ENCODE measurements at regions not wholly inside any gene's neighbourhood (a gene's known extent, or its start where the extent isn't known, plus 50 kb on each side); places are given as distances from the start of the nearest gene placed in this dataset.
"Not testable (repeated sequence)": the region's sequence is repeated elsewhere in the genome, so short reads cannot be mapped to it uniquely, and the experiment has no call there.

DNA sequence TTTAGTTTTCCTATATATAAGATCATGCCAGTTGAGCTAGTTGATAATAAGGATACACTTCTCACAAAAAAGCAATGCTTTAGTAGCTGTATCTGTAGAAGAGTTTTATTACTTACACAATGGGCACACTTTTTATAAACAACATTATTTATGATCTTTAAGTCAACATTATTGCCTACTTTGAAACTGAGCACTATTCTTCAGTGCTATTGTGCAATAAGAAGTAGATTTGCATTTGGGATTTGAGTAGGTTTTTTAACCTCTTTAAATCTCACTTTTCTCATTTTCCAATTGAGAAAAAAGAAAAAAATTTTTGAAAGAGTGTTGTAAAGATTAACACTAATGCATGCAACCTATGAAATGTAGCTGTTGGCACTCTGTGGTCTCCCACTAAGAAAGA, 1198.3 kb downstream of the GALC start:
- no peak overlapping the region for H3K27ac Mint-ChIP-seq
- ChIA-PET CTCF (no interaction called here), POLR2A (no interaction called here)
- intact Hi-C loops (cut with micrococcal nuclease), result no loop called here
- H3K27me3 Mint-ChIP-seq, result no peaks in the 10 kb centered on the region
- no peak for DNase-seq
- H3K4me1 Mint-ChIP-seq (ENCODE audit: low read depth), result no peaks in the 10 kb centered on the region
- H3K4me3 Mint-ChIP-seq, result no peak overlapping the region
- peaks cover 14% of the 10 kb centered on the region for H3K9me3 Mint-ChIP-seq
- H3K36me3 Mint-ChIP-seq, result no peaks in the 10 kb centered on the region

DNA sequence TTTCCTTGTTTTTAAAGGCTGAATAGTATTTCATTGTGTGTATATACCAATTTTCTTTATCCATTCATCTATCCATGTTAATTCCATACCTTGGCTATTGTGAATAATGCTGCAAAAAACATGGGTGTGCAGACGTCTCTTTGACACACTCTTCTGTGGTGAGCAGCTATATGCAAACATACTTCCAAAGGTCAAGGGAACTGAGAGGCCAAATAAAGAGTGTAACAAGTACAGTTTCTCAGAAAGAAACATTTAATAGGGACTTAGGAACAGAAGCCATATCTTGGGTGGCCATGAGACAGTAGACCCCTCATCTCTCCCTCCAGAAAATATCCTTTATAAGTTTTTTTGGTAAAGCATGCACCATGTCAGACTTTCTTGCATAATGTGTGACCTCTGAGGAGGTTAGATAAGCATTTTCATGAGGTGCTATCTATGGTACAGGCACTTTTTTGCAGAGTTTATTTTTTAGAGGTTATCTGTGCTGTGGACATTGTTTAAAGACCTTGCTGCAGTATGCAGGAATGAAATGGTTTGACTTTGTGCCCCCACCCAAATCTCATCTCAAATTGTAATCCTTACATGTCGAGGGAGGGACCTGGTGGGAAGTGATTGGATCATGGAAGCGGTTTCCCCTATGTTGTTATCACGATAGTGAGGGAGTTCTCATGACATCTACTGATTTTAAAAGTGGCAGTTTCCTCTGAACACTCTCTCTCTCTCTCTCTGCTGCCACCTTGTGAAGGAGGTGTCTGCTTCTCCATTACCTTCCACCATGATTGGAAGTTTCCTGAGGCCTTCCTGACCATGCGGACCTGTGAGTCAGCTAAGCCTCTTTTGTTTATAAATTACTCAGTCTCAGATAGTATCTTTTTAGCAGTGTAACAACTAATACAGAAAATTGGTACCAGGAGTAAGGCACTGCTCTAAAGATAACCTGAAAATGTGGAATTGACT, 1202.3 kb downstream of the GALC start:
- peaks cover 11% of the 10 kb centered on the region for H3K9me3 Mint-ChIP-seq
- CTCF ChIA-PET, result no interaction called here
- H3K27me3 Mint-ChIP-seq, result no peaks in the 10 kb centered on the region
- intact Hi-C loops (cut with micrococcal nuclease), result no loop called here
- H3K27ac Mint-ChIP-seq, result no peak overlapping the region
- H3K4me3 Mint-ChIP-seq, result no peak overlapping the region
- POLR2A ChIA-PET, result no interaction called here
- no peaks in the 10 kb centered on the region for H3K36me3 Mint-ChIP-seq
- DNase-seq, result no peak
- no peaks in the 10 kb centered on the region for H3K4me1 Mint-ChIP-seq (ENCODE audit: low read depth)

DNA sequence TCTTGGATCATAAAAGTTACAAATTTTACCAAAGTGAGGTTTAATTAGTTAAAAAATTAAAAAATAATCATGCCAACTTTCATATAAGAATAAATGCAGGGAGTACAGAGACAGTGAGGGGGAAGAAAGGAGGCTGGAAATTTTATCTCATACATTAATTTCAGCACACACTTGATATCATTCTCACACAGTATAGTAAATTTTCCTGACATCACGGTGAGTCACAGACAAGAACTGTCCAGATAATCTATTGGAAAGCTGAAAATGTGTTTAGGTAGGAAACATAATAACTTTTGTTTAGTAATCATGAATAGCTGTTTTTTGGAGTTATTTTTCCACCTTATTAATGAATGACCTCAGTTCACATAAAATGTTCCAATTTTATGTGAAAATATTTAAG, 1204.8 kb downstream of the GALC start:
- CTCF ChIA-PET, result no interaction called here
- Mint-ChIP-seq H3K4me3 (no peak overlapping the region), H3K9me3 (peaks cover 12% of the 10 kb centered on the region), H3K27ac (no peak overlapping the region), H3K4me1 (ENCODE audit: low read depth) (no peaks in the 10 kb centered on the region), H3K36me3 (no peaks in the 10 kb centered on the region), H3K27me3 (no peaks in the 10 kb centered on the region)
- no peak for DNase-seq
- intact Hi-C loops (cut with micrococcal nuclease), result no loop called here
- POLR2A ChIA-PET, result no interaction called here

- no peaks in the 10 kb centered on the region for H3K36me3 Mint-ChIP-seq
- H3K9me3 Mint-ChIP-seq, result peaks cover 10% of the 10 kb centered on the region
- no peak for DNase-seq
- H3K4me3 Mint-ChIP-seq, result no peak overlapping the region
- H3K27ac Mint-ChIP-seq, result no peak overlapping the region
- POLR2A ChIA-PET, result no interaction called here
- CTCF ChIA-PET, result no interaction called here
- no peaks in the 10 kb centered on the region for H3K4me1 Mint-ChIP-seq (ENCODE audit: low read depth)
- intact Hi-C loops (cut with micrococcal nuclease), result no loop called here
- no peaks in the 10 kb centered on the region for H3K27me3 Mint-ChIP-seq
Measured at GRCh38 chr14:86787717-86788116, 1205.3 kb downstream of the GALC start.

DNA sequence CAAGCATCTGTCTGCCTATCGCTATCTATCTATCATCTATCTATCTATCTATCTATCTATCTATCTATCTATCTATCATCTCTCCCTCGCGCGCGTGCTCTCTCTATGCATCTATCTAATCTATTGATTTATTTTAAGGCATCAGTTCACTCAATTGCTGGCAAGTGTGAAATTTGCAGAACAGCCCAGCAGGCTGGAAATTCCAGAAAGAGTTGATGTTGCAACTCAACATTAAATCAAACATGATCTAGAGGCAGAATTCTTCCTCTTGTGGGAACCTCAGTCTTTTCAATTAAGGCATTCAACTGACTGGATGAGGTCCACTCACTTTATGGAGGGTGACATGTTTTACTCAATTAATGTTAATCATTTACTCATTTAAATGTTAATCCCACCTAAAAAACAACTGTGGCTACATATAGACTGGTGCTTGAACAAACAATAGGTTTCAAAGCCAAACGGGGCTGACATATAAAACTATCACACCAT, 1210.8 kb downstream of the GALC start:
- Mint-ChIP-seq H3K27me3 (no peaks in the 10 kb centered on the region), H3K4me1 (ENCODE audit: low read depth) (no peaks in the 10 kb centered on the region), H3K9me3 (peaks cover 11% of the 10 kb centered on the region), H3K27ac (no peak overlapping the region), H3K4me3 (no peak overlapping the region), H3K36me3 (no peaks in the 10 kb centered on the region)
- intact Hi-C loops (cut with micrococcal nuclease), result no loop called here
- CTCF ChIA-PET, result no interaction called here
- POLR2A ChIA-PET, result no interaction called here
- DNase-seq, result no peak

GRCh38 chr14:86780876-86781510, 1212.0 kb downstream of the GALC start:
- no peak for DNase-seq
- intact Hi-C loops (cut with micrococcal nuclease), result no loop called here
- ChIA-PET POLR2A (no interaction called here), CTCF (interaction anchor here (0.6 kb wide), 1 partner anchor 9 kb away, joined by 3 read pairs; no protein-coding TSS in a partner anchor)
- peaks cover 11% of the 10 kb centered on the region for H3K9me3 Mint-ChIP-seq
- H3K27ac Mint-ChIP-seq, result no peak overlapping the region
- H3K27me3 Mint-ChIP-seq, result no peaks in the 10 kb centered on the region
- no peaks in the 10 kb centered on the region for H3K36me3 Mint-ChIP-seq
- H3K4me3 Mint-ChIP-seq, result no peak overlapping the region
- H3K4me1 Mint-ChIP-seq (ENCODE audit: low read depth), result no peaks in the 10 kb centered on the region

- no peak for DNase-seq
- POLR2A ChIA-PET, result no interaction called here
- H3K4me1 Mint-ChIP-seq (ENCODE audit: low read depth), result no peaks in the 10 kb centered on the region
- no peaks in the 10 kb centered on the region for H3K36me3 Mint-ChIP-seq
- no peak overlapping the region for H3K4me3 Mint-ChIP-seq
- intact Hi-C loops (cut with micrococcal nuclease), result no loop called here
- H3K27me3 Mint-ChIP-seq, result no peaks in the 10 kb centered on the region
- CTCF ChIA-PET, result no interaction called here
- H3K9me3 Mint-ChIP-seq, result peaks cover 11% of the 10 kb centered on the region
- no peak overlapping the region for H3K27ac Mint-ChIP-seq
Measured at GRCh38 chr14:86780461-86780860, 1212.5 kb downstream of the GALC start.

DNA sequence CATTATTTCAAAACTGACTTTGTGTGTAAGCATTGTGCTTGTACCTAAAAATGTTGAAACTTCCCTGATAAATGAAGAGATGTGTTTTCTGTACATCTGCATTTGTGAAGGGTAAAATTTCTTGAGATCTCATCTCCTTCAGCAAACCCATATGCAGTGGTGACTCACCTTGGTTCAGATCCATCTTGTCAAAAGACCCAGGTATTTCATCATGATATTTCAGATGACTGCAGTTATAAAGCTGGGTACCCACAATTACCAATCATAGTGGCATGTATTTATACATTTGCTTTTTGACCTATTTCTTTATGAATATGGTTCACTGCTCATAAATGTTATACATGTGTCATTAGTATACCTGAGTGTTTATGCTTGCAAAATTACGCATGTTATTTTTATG, 1213.6 kb downstream of the GALC start:
- no peaks in the 10 kb centered on the region for H3K4me1 Mint-ChIP-seq (ENCODE audit: low read depth)
- peaks cover 16% of the 10 kb centered on the region for H3K9me3 Mint-ChIP-seq
- no peaks in the 10 kb centered on the region for H3K36me3 Mint-ChIP-seq
- H3K4me3 Mint-ChIP-seq, result no peak overlapping the region
- CTCF ChIA-PET, result no interaction called here
- POLR2A ChIA-PET, result no interaction called here
- H3K27me3 Mint-ChIP-seq, result no peaks in the 10 kb centered on the region
- H3K27ac Mint-ChIP-seq, result no peak overlapping the region
- DNase-seq, result no peak
- intact Hi-C loops (cut with micrococcal nuclease), result no loop called here

DNA sequence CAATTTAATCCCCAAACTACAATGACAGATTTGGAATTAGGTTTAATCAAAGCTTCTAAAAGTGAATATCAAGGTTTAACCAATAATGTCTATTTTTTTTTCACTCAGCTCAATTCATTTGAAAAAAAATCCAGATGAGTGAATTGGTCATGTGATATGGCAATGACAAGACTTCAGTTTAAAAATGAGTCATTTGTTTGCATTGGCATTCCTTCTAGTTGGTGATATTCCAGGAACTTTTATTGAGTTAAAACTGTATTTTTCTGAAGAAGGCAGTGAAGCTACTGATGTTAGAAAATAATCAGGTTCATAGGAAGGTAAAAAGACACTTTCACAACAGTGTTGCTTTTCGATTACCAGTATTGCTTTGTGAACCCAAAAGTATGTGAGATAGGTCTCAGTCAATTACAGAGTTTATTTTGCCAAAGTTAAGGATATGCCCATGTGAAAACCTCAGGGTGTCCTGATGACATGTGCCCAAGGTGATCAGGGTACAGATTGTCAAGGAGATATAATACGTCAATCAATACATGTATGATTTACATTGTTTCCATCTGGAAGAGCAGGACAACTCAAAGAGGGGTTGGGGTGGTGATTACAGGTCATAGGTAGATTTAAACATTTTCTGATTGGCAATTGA, 1214.9 kb downstream of the GALC start:
- intact Hi-C loops (cut with micrococcal nuclease), result no loop called here
- H3K27me3 Mint-ChIP-seq, result no peaks in the 10 kb centered on the region
- no peak for DNase-seq
- ChIA-PET POLR2A (no interaction called here), CTCF (no interaction called here)
- H3K27ac Mint-ChIP-seq, result no peak overlapping the region
- H3K4me1 Mint-ChIP-seq (ENCODE audit: low read depth), result no peaks in the 10 kb centered on the region
- no peak overlapping the region for H3K4me3 Mint-ChIP-seq
- peaks cover 16% of the 10 kb centered on the region for H3K9me3 Mint-ChIP-seq
- H3K36me3 Mint-ChIP-seq, result no peaks in the 10 kb centered on the region

- H3K27ac Mint-ChIP-seq; H3K4me1 Mint-ChIP-seq (ENCODE audit: low read depth); H3K36me3 Mint-ChIP-seq; DNase-seq; POLR2A ChIA-PET; H3K27me3 Mint-ChIP-seq; H3K4me3 Mint-ChIP-seq; CTCF ChIA-PET; intact Hi-C loops (cut with micrococcal nuclease): not testable (repeated sequence)
- H3K9me3 Mint-ChIP-seq, result peaks cover 16% of the 10 kb centered on the region
Measured at GRCh38 chr14:86775896-86776295, 1217.1 kb downstream of the GALC start.

GRCh38 chr14:86774916-86775315, 1218.1 kb downstream of the GALC start:
- DNase-seq, result no peak
- H3K27me3 Mint-ChIP-seq, result no peaks in the 10 kb centered on the region

DNA sequence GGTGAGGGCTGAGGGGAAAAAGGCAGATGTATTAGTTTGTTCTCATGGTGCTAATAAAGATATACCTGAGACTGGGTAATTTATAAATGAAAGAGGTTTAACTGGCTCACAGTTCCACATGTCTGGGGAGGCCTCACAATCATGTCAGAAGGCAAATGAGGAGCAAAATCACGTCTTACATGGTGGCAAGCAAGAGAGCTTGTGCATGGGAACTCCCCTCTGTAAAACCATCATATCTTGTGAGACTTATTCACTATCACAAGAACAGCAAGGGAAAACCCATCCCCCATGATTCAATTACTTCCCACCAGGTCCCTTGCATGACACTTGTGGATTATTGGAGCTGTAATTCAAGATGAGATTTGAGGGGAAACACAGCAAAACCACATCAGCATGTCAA, 1220.9 kb downstream of the GALC start:
- POLR2A ChIA-PET, result no interaction called here
- intact Hi-C loops (cut with micrococcal nuclease), result no loop called here
- H3K9me3 Mint-ChIP-seq, result peaks cover 16% of the 10 kb centered on the region
- H3K4me3 Mint-ChIP-seq, result no peak overlapping the region
- H3K27ac Mint-ChIP-seq, result no peak overlapping the region
- CTCF ChIA-PET, result interaction anchor here (0.7 kb wide), 1 partner anchor 9 kb away, joined by 3 read pairs; no protein-coding TSS in a partner anchor
- no peaks in the 10 kb centered on the region for H3K27me3 Mint-ChIP-seq
- no peak for DNase-seq
- no peaks in the 10 kb centered on the region for H3K4me1 Mint-ChIP-seq (ENCODE audit: low read depth)
- H3K36me3 Mint-ChIP-seq, result no peaks in the 10 kb centered on the region

More at GRCh38 chr14:86774916-86775315, 1218.1 kb downstream of the GALC start:
- intact Hi-C loops (cut with micrococcal nuclease), result no loop called here
- no peak overlapping the region for H3K4me3 Mint-ChIP-seq
- CTCF ChIA-PET, result no interaction called here
- H3K9me3 Mint-ChIP-seq, result peaks cover 16% of the 10 kb centered on the region
- H3K4me1 Mint-ChIP-seq (ENCODE audit: low read depth), result no peaks in the 10 kb centered on the region
- no peak overlapping the region for H3K27ac Mint-ChIP-seq
- POLR2A ChIA-PET, result no interaction called here
- H3K36me3 Mint-ChIP-seq, result no peaks in the 10 kb centered on the region
